Astrocyte (in vitro differentiated cells and primary cell): ENCODE measurements at regions not wholly inside any gene's neighbourhood (a gene's known extent, or its start where the extent isn't known, plus 50 kb on each side); places are given as distances from the start of the nearest gene placed in this dataset.

Experiments used
- CTCF ChIP-seq: IDR thresholded peaks from 2 replicates; pipeline ENCODE4 v1.5.1; 2011; ENCODE audit warnings: low read depth, mild to moderate bottlenecking, inconsistent platforms, low read length, moderate library complexity; ENCODE audit not compliant: insufficient read depth
- EZH2 ChIP-seq: IDR thresholded peaks from 2 replicates; pipeline ENCODE4 v1.6.1; 2012; ENCODE audit warnings: mild to moderate bottlenecking, low read length, inconsistent platforms; ENCODE audit not compliant: insufficient read depth

- TF ChIP-seq EZH2 (no peak), CTCF (peak; percentile 68)
Measured at GRCh38 chr2:234257859-234258561, 207.5 kb downstream of the SPP2 start.
